Endodermal cell (in vitro differentiated cells): ENCODE measurements at regions not wholly inside any gene's neighbourhood (a gene's known extent, or its start where the extent isn't known, plus 50 kb on each side); places are given as distances from the start of the nearest gene placed in this dataset.

ENCODE experiments used
- DNase-seq: peaks from one replicate; pipeline ENCODE4 v3.0.0-alpha.2; 2017
- H3K27ac ChIP-seq: 2 replicates; pipeline ENCODE4 v1.5.1; 2013; ENCODE audit warnings: mild to moderate bottlenecking, low read depth, low read length, moderate library complexity
- H3K27me3 ChIP-seq: 2 replicates; pipeline ENCODE4 v1.6.1; 2013; ENCODE audit warnings: mild to moderate bottlenecking, low read length, moderate library complexity; ENCODE audit not compliant: insufficient read depth, control insufficient read depth, poor library complexity, severe bottlenecking
- H3K36me3 ChIP-seq: 2 replicates; pipeline ENCODE4 v1.7.0; 2013; ENCODE audit warnings: mild to moderate bottlenecking, low read length, moderate library complexity; ENCODE audit not compliant: control insufficient read depth, insufficient read depth
- H3K4me1 ChIP-seq: one replicate; pipeline ENCODE4 v1.7.0; 2013; ENCODE audit warnings: low read length; ENCODE audit not compliant: control insufficient read depth, insufficient read depth
- H3K4me3 ChIP-seq: 2 replicates; pipeline ENCODE4 v1.5.1; 2013; ENCODE audit warnings: mild to moderate bottlenecking, low read length, moderate library complexity
- H3K9ac ChIP-seq: 2 replicates; pipeline ENCODE4 v1.6.1; 2013; ENCODE audit warnings: mild to moderate bottlenecking, low read length, moderate library complexity; ENCODE audit not compliant: poor library complexity, severe bottlenecking; ENCODE audit errors: extremely low read depth
- H3K9me3 ChIP-seq: 2 replicates; pipeline ENCODE4 v1.6.1; 2013; ENCODE audit warnings: mild to moderate bottlenecking, low read length, moderate library complexity; ENCODE audit not compliant: control insufficient read depth
- H3K27ac Mint-ChIP-seq: 2 replicates; pipeline ENCODE4 v1.8.0; 2020; ENCODE audit warnings: mixed read lengths
- H3K27me3 Mint-ChIP-seq: 2 replicates; pipeline ENCODE4 v1.8.0; 2021; ENCODE audit warnings: mild to moderate bottlenecking, mixed read lengths; ENCODE audit not compliant: insufficient read depth
- H3K36me3 Mint-ChIP-seq: 2 replicates; pipeline ENCODE4 v1.8.0; 2020; ENCODE audit warnings: low read depth, mixed read lengths
- H3K4me1 Mint-ChIP-seq: 2 replicates; pipeline ENCODE4 v1.8.0; 2020; ENCODE audit warnings: mixed read lengths
- H3K4me3 Mint-ChIP-seq: 2 replicates; pipeline ENCODE4 v1.8.0; 2020; ENCODE audit warnings: mild to moderate bottlenecking, moderate library complexity, mixed read lengths
- H3K9me3 Mint-ChIP-seq: 2 replicates; pipeline ENCODE4 v1.8.0; 2020; ENCODE audit warnings: mild to moderate bottlenecking, mixed read lengths
- CTCF ChIP-seq: fragments of 200-600 bp; sonication (generic); conservative IDR thresholded peaks from 2 replicates; pipeline ENCODE4 v1.5.0; 2021; ENCODE audit warnings: antibody characterized with exemption, mild to moderate bottlenecking
- WGBS, 2 experiments: methylation state at CpG; one replicate each; pipeline versions ENCODE4 v1.1.5 to v1.1.7; 2013; ENCODE audit warnings: missing lambda C conversion rate in 2 of 2, mixed read lengths in 1 of 2; ENCODE audit not compliant: insufficient coverage in 1 of 2, insufficient read length in 1 of 2; 5-methylcytosine and 5-hydroxymethylcytosine counted together

- Mint-ChIP-seq H3K4me3 (no peak overlapping the region), H3K36me3 (no peaks in the 10 kb centered on the region), H3K27ac (no peak overlapping the region), H3K9me3 (no peaks in the 10 kb centered on the region), H3K27me3 (peaks cover 9% of the 10 kb centered on the region), H3K4me1 (no peaks in the 10 kb centered on the region)
- Histone ChIP-seq H3K9ac (no peak overlapping the region), H3K4me3 (no peak overlapping the region), H3K27me3 (no peaks in the 10 kb centered on the region), H3K27ac (no peak overlapping the region), H3K9me3 (peaks cover 8% of the 10 kb centered on the region), H3K36me3 (no peaks in the 10 kb centered on the region), H3K4me1 (no peaks in the 10 kb centered on the region)
- WGBS, 2 experiments = 73% methylated on average over 2 of the region's 2 CpGs; no CpG with 5 or more reads in 1 of the 2 experiments
- no peak for DNase-seq
- no peak for TF ChIP-seq CTCF
These were observed 155.0 kb upstream of the SERTAD2 start for GRCh38 chr2:64808754-64809153.

GRCh38 chr2:64809216-64809615 is 155.5 kb upstream of the SERTAD2 start:
- Histone ChIP-seq H3K36me3 (no peaks in the 10 kb centered on the region), H3K4me3 (no peak overlapping the region), H3K9ac (no peak overlapping the region), H3K27ac (no peak overlapping the region), H3K4me1 (no peaks in the 10 kb centered on the region), H3K27me3 (no peaks in the 10 kb centered on the region), H3K9me3 (peaks cover 8% of the 10 kb centered on the region)
- no peak for TF ChIP-seq CTCF
- Mint-ChIP-seq H3K36me3 (no peaks in the 10 kb centered on the region), H3K27ac (no peak overlapping the region), H3K27me3 (peaks cover 9% of the 10 kb centered on the region), H3K4me1 (no peaks in the 10 kb centered on the region), H3K9me3 (no peaks in the 10 kb centered on the region), H3K4me3 (no peak overlapping the region)
- no peak for DNase-seq
- WGBS, 2 experiments = 92 to 100% methylated on average over 1 of the region's 1 CpG

GRCh38 chr2:64812285-64812684 is 158.6 kb upstream of the SERTAD2 start:
- Mint-ChIP-seq H3K36me3 (no peaks in the 10 kb centered on the region), H3K4me1 (peaks cover 3% of the 10 kb centered on the region), H3K4me3 (no peak overlapping the region), H3K27ac (no peak overlapping the region), H3K27me3 (peaks cover 6% of the 10 kb centered on the region), H3K9me3 (no peaks in the 10 kb centered on the region)
- Histone ChIP-seq H3K27ac (no peak overlapping the region), H3K36me3 (no peaks in the 10 kb centered on the region), H3K4me3 (no peak overlapping the region), H3K9me3 (peaks cover 8% of the 10 kb centered on the region), H3K27me3 (no peaks in the 10 kb centered on the region), H3K9ac (no peak overlapping the region), H3K4me1 (no peaks in the 10 kb centered on the region)
- no peak for DNase-seq
- WGBS, 2 experiments = 87 to 92% methylated on average over 2 to 4 of the region's 4 CpGs
- no peak for TF ChIP-seq CTCF
